CD4-positive, alpha-beta T cell treated with Interleukin-15 for 1 hour (primary cell): ENCODE measurements at regions not wholly inside any gene's neighbourhood (a gene's known extent, or its start where the extent isn't known, plus 50 kb on each side); places are given as distances from the start of the nearest gene placed in this dataset.
"Not testable (repeated sequence)": the region's sequence is repeated elsewhere in the genome, so short reads cannot be mapped to it uniquely, and the experiment has no call there.

Experiments
- DNase-seq: peaks from one replicate; pipeline ENCODE4 v3.0.0-alpha.2; 2020

DNA sequence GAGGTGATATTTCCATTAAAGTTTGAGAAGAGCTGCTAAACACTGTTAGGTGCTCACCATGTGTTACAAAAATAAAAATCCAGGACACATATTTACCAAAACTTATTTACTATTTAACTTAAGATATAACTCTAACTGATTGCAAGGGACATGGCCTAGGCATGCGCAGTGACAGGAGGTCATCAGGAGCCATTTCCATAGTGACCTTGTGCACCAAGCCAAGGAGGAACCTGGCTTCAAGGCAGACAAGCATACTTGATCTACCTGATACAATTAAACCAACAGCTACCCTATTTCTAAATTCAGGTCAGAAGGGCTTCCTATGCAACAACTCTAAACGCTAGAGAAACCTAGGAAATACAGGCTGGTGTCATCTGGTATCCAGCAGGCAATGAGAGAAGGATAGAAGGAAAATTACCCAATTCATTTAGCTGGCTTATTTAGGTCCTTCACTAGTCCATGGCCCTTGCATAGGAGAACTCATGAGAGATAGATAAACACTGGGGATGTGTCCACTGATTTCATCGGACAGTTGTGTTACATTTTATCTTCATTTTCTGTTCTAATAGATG is 134.4 kb downstream of the FOXB1 start:
- no peak for DNase-seq

DNA sequence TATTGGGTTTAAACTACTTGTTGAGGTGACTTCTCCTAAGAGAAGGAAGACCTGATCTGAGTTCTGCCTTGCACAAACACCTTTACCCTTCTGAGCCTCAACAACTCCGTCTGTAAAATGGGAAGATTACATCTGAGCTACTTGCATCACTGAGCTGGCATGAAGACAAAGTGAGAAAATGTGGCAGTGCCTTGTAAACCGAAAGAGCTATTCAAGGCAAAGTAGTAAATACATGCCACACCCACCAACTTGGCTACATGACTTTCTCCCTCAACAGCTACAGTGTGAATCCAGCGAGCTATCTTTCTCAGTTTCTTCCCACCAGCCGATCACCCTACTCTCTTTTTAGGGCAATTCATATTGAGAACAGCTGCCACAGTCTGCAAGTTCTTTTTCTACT is 148.3 kb downstream of the FOXB1 start:
- no peak for DNase-seq

DNA sequence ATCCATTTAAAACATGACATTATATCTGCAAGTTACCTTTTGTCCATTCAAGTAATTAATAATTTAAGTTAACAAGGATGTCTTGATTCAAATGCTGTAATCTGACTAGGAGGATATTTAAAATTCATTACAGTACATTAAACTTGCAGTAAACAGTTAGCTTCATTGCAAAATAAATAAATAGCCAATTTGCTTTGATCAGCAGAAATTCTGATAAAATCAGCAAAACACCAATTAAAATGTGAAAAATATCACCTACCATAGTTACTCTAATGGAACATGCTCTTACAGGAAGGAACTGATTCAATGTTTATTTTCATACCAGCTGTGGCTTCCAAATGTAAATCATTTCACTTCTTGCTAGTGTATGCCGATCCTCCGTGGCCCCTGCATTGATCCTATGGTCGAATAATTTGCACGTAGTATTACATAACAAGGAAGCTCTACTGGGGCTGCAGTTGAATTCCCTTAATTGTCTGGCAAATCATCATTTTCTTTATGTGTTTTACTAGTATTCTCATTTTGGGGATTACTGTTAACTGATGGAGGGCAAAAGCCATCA is 150.7 kb downstream of the FOXB1 start:
- DNase-seq: no peak

DNA sequence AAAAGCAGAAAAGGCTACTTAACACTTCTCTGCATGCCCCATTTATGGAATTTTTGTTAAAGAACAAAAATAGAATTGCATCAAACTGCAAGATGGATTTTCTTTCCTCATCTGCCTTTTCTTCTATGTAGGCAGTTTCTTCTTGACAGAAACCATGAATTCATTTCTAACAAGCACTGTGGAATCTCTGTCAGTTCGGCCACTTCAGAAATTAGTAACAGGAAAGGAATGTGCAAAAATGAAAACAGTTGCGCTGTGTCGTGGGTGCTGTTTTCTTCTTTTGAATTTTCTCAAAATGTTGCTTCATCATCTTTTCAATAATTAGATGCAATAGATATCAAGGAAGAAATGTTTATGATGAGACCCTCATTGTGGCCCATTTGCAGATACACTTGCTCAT is 151.6 kb downstream of the FOXB1 start:
- no peak for DNase-seq

DNA sequence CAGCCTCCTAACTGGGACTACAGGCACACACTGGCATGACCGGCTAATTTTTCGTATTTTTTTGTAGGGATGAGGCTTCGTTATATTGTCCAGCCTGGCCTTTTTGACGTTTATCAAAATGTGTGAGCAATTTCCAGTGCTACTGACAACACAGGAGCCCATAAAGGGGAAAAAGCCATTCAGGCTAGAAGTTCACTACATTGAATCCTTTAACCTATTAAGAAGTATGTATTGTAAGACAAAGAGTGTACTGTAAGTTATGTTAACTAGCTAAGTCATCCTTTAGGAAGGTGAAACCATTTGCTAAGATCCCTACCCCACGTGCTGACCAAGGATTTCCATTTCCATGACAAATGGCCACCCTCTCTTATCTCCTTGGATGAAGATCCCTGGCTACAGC is 156.8 kb downstream of the FOXB1 start:
- no peak for DNase-seq

DNA sequence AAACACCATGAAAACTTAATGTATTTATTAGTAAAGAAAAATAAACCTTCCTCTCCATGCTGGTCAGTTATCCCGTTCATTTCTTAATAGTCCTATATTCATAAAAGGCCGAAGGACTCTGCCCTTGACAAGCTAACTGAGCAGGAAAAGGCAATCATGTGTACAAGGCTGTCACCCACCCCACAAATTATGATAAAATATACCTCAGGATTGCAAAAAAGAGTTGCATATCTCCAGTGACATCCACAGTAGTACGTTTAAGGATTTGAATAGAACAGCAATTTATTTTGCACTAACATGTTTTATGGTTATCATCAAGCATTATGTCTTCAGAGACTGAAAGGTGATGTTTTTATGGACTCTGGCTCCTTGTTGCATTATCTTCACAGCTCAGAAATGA is 157.6 kb downstream of the FOXB1 start:
- DNase-seq: no peak

DNA sequence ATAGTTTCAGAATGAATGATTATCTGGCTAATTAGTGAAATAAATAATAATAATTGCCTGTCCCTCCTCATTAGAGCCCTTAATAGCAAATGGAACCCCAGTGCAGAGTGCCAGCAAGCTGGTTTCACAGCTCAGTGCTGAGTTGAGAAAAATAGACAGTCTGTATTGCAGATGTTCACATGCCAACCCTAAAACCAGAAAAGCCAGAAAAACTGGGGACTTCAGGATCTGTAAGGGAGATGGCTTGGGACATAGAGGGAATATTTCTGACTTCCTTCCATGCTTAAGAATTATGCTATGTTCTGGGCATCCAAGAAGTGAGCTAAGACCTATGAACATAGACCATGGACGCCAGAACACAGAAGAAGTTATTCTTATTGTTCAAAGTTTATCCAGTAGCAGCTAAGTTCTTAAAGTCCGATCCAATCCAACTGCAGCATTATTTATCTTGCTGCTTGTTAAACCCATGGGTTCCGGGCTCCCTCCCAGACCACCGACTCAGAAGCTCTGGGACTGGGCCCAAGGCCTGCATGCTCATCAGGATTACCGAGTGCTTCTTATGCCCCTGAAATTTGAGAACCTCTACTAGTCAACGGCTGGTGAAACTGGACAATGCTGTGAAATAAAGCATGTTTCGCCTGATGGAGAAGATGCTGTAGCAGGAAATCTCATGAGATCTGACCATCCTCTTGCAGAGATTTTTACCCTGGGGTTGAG is 158.3 kb downstream of the FOXB1 start:
- DNase-seq: no peak

DNA sequence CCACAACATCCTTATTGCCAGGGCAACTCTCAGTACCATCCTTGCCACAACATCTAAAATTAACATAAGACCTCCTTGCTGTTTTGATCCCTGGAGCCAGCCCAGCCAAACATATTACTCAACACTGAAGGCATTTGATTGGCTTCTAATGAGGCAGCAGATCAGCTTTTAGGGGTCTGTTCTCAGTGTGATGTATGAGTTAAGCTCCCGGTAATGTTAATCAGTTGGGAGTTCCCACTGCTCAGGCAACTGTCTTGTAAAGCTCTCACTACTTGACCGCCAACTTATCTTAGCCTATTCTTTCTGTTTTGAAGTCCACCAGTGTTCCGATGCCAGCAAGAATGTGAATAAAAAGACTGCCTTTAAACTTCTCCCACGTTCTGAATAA is 158.9 kb downstream of the FOXB1 start:
- no peak for DNase-seq

DNA sequence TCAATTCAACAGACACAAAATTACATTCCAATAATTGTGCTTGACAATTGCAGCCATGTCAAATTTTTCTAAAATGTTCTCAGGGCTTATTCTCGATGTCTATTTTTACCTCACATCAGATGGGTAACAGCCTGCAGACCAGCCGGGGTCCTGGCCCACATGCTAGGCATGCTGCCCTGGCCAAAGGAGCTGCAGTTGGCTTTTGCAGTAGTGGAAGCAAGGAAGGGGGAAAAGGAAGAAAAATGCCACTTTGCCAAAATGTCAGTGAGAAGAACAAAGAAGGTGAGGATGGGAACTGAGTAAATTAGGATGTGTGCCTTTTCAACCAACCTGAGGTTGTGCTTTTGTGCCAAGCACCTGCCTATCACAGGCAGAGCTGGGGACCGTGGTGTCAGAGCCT is 161.0 kb downstream of the FOXB1 start:
- DNase-seq: no peak

DNA sequence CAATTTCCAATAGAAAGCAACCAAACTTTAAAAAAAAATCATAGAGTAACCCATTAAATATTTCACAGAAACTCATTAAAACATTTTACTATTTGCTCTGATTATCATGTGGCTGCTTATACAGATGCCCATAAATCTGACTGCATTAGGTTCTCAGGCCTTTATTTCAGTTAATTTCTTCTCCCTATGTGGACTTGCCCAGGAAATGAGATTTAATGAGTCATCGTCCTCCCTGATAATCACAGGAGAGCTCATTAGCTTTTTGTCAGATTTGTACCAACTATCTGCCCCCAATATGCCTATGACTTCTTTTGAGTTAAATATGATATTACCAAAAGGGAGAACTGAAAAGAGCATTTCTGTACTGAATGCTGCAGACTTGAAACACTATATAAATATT is 168.0 kb downstream of the FOXB1 start:
- DNase-seq: no peak

DNA sequence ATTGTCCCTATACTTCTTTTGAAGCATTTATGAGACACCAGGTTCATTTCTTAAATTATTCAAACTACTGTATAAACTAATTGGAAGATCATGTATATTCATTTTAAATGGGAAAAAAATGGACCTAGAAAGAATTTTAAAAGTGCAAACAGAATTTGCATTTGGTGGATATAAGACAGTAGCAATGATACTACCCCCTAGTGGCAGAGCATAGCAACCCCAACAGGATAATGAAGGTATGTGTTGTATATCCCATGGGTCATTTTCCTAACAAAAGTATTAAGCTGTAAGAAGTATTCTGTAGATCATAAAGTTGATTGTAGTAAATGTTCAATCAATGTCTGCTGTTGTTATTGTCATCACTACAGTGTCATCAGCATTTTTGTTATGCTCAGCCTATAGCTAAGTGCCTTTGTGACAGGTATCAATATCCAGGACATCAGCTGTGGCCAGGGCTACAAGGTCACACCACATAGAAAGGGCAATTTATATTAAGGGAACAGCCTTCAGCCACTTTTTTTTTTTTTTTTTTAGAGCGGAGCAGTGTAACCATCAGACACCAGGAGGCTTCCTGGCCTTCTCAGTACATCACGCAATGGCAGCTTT is 175.8 kb downstream of the FOXB1 start:
- DNase-seq: no peak

DNA sequence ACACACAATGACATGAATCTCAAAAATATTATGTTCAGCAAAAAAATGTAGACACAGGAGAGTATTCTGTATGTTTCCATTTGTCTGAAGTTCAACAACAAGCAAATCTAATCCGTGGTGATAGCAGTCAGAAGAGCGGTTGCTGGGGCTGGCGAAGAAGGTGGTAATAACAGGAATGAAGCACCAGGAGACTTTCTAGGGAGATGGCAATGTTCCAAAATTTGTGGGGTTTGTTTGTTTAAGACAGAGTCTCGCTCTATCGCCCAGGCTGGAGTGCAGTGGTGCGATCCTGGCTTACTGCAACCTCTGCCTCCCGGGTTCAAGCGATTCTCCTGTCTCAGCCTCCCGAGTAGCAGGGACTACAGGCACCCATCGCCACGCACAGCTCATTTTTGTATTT is 177.8 kb downstream of the FOXB1 start:
- DNase-seq: not testable (repeated sequence)

DNA sequence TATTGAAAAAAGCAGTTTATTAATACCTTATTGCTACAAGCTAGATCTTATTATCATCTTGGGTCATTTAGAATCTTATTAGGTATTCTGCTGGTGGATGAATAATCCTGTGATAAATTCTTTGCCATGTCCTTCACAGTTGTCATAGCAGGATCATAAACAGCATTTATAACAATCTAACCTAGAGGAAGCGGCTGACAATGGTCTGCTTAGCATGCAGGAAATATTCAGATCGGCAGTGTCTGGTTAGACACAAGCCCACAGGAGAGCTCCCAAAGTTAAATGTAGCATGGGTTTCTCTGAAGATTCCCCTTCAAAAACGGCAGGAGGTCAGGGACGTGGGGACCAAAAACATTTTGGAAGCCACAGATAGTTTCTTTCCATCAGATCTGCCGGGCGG is 179.3 kb downstream of the FOXB1 start:
- DNase-seq: no peak

DNA sequence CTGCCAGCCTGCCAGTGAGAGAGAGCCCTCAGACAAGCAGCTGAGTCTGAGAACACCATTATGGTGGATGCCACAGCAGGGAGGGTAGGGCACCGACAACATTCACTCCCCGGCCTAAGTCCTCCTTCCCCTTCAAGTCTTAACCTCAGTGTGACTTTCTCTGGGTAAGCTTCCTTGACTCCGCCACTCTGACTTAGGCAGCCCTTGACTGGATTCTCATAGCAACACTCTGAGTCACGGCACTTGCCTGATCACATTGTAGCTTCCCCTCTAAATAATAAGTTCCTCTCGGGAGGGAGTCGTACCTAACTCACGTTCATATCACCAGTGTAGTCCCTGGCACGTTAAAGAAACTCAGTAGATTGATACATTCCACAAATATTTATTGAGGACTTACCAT is 180.5 kb downstream of the FOXB1 start:
- DNase-seq: no peak

DNA sequence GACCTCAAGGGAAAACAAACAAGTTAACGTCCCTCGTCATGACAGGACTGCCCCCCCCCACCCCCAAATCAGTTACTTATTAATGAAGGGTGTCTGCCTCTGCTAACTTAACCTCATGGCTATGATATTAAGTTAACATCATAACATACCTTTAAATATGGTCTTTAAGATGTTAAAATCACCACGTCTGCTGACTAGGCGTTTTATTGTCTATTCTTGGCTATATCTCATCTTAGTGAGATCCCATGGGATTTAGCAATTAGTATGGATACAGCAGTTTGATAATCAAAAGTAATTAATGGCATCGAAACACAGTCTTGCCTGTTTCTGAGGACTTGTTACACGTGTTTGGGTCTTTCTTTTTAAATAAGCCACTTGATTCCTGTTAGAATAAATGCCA is 186.9 kb downstream of the FOXB1 start:
- DNase-seq: no peak

DNA sequence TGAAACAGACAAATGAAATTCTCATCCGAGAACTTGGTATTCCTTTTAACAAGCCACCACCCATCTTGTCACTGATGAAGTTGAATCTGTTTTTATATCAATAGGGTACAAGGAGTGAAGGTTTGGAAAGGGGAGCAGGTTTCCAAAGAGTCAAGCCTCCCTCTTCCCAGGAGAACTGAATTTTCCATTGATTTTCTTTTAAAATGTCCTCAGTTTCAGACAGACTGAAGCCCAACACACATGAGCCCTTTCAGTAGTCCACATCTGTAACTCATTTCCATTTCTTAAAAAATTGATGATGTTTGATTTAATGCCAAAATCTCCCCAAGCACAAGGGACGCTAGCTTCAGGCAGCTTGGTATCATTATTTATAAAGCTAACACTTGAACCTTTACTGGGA is 187.7 kb downstream of the FOXB1 start:
- DNase-seq: no peak

DNA sequence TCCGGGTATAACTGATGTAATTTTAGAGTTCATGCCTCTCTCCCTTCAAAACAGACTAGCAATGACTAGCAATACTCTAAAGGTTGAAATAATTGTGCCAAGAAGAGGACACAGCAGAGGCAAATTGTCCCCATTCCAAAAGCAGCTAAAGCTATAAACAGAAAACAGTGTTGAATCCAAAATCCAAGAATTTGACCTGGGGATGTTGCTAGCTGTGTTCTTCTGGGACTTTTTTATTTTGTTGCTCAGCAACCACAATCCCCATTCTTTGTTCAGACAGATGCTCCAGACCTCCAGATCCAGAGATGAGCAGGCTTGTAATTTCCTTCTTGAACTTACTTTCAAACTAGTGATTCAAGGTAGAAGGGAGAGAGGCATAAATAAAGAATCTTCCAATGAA is 191.5 kb downstream of the FOXB1 start:
- DNase-seq: no peak

DNA sequence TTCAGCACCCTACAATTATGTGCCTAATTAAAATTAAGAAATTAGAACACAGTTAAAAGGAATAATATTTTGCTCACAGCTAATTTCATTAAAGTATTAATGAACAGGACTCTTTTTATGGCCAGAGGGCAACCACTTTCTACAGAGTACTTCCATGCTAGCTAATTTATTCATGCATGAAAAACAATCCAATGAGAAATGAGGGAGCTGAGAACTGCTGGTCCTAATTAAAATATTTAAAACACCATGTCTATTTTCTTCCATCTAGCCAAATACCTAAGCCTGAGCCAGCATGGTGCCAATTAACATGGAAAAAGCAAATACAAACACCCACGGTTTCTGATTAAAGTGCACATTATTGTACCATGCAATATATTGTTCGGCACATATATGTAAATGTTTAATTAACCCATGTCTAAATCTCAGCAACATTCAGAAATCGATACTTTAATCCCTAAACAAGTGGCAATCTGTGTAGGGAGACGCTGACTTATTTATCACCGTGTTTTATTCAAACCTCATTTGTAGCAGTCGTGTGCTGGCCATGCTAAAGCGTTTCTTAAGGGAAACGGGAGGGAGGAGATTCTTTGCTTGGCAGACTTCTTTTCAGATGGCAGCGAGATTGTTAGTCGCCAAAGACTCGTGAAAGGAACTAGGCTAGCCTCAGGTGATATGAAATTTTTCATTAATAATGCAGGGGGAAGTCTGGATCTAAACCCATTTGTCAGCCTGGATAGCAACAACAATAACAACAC is 193.5 kb downstream of the ANXA2 start:
- DNase-seq: no peak

DNA sequence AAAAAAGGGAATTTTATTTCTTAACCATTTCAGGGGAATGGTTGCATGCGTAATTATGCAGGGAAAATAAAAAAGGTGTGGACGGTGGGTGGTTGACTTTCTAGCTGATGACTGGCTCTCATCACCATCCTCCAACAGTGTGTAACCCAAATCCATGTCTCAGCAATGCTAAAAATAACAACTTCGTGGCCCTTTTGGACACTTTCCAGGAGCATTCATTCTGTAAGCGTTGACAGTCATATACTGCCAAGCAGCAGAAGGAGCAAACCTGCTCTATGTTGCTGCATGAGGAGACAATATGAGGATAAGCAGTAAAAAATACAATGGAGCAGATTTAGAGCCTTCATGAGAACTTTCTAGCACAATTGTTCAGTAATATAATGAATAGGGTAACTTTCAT is 189.1 kb downstream of the ANXA2 start:
- DNase-seq: no peak

DNA sequence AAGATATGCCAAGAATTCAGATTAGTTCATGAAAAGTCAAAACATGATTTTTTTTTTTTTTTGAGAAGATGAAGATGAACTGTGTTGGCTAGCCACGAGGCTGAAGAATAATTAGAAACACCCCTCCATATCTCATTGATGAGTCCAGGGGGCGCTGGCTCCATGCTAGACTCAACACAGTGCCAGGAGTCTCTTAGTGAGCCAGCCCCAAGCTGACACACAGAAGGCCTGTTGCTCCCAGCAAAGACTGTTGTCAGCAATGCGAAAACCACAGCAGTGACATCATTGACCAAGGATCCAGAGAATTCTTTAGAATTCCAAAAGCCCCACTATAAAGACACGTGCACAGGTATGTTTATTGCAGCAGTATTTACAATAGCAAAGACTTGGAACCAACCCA is 185.2 kb downstream of the ANXA2 start:
- DNase-seq: no peak

DNA sequence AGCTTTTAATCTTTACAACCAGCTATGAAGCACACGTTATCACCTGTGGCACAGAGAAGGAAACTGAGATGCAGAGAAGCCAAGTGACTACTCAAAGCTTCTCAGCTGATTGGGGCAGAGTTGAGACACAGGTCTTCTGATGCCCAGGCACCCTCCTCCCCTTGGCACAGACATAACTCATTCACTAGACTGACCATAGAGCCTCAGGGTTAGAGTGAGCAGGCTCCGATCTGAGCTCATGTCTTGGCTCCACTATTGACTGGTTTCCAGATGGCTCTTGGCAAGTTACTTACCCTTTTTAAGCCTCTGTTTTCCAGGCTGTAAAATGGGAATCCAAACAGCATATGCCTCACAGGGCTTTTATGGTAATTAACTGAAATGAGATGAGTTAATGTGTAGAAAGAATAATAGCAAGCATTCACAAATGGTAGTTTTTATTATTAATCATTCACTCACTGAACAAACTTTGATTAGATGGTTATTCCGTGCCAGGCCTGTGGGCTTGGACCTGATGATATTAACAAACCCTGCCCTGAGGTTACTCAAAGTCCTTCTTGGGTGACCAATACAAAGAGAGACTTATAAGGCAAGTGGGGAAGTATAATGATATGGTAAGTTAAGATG is 184.3 kb downstream of the ANXA2 start:
- no peak for DNase-seq

DNA sequence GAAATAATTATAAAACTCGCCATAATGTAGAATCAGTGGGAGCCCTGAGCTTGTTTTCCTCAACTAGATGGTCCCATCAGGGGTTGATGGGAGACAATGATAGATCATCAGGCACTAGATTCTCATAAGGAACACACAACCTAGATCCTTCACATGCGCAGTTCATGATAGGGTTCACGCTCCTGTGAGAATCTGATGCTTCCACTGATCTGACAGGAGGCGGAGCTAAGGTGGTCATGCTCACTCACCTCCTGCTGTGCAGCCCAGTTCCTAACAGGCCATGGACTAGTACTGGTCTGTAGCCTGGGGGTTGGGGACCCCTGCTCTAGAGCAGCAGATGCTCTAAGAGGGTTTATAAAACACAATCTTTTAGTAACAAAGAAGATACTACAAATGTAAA is 183.6 kb downstream of the ANXA2 start:
- DNase-seq: no peak

DNA sequence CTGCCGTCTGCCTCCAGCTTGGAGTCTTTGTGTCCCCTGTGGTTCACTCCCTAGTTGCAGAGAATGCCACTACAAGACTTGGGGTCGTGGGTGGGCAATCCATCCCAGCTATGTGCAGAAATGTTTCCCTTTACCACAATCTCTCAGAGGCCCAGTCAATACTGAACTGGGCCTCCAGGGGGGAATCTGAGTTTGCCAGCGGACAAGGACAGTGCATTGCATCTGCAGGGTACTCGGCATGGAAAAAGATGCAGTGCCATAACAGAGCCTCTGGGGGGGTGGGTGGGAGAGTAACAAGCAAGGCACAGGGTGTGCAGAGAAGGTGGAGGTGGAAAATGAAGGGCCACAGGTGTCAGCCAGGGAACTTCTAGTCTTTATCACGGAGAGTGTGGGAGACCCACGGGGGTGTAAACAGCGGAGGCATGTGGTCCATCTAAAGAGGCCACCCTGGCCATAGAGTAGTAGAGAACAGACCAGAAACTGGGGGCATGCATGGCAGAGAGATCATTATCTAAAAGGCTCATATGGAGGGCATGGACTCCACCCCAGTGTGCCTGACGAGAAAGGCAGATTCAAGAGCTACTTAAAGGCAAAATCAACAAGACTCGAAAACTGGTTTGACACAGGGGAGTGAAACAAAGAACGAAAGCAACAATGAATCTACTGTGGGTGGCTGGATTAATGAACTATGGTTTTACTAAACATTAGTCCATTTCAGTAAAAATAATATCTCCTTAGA is 182.4 kb downstream of the ANXA2 start:
- DNase-seq: no peak
